Activated naive CD4-positive, alpha-beta T cell treated with anti-CD3 and anti-CD28 coated beads for 36 hours (primary cell): ENCODE measurements at regions not wholly inside any gene's neighbourhood (a gene's known extent, or its start where the extent isn't known, plus 50 kb on each side); places are given as distances from the start of the nearest gene placed in this dataset.

ENCODE experiments used
- CTCF ChIA-PET: fragments of 350-600 bp; sonication (Branson Sonifier 250); formaldehyde crosslinking; loops from one replicate; lab custom pipeline; 2021; ENCODE audit warnings: antibody characterized with exemption; lab: Charles Lee
- DNase-seq: peaks from one replicate; pipeline ENCODE4 v3.0.0-alpha.2; 2020
- H3K27ac Mint-ChIP-seq: one replicate; pipeline ENCODE4 v1.8.0; 2021; ENCODE audit warnings: mild to moderate bottlenecking, mixed read lengths
- H3K27me3 Mint-ChIP-seq: one replicate; pipeline ENCODE4 v1.8.0; 2021; ENCODE audit warnings: low read depth, mixed read lengths
- H3K36me3 Mint-ChIP-seq: one replicate; pipeline ENCODE4 v1.8.0; 2021; ENCODE audit warnings: low read depth, mixed read lengths
- H3K4me1 Mint-ChIP-seq: one replicate; pipeline ENCODE4 v1.8.0; 2021; ENCODE audit warnings: low read depth, mixed read lengths
- H3K4me3 Mint-ChIP-seq: one replicate; pipeline ENCODE4 v1.8.0; 2021; ENCODE audit warnings: mild to moderate bottlenecking, moderate library complexity, mixed read lengths
- H3K9me3 Mint-ChIP-seq: one replicate; pipeline ENCODE4 v1.8.0; 2021; ENCODE audit warnings: mixed read lengths
- intact Hi-C: fragments of 100-400 bp; cut with micrococcal nuclease; formaldehyde crosslinking; loops from one replicate; pipeline ENCODE4 v1.15.1; 2023

DNA sequence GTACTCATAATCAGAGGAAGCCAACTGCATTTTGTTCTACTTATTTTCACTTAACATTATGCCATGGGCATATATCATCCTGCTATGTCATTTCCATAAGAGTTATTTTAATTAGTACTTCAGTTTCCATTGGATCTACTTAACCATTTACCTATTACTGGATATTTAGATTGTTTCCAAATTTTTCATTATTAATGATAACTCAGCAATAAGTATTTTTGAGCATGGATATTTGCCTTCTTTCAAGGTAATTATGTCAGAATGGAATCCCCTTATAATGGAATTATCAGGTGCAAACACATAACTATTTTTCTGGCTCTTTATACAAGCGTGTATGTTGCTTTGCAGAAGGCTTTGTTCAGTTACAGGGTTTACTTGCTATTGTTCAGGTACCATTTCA, 126.6 kb downstream of the RDH14 start:
- Mint-ChIP-seq H3K4me1 (no peaks in the 10 kb centered on the region), H3K27me3 (peaks cover 9% of the 10 kb centered on the region), H3K36me3 (no peaks in the 10 kb centered on the region), H3K9me3 (no peaks in the 10 kb centered on the region), H3K27ac (no peak overlapping the region), H3K4me3 (no peak overlapping the region)
- intact Hi-C loops = loop anchor here (2.0 to 10.0 kb wide), 2 partner anchors 311 to 929 kb away; no protein-coding TSS in a partner anchor
- no peak for DNase-seq
- CTCF ChIA-PET = no interaction called here

DNA sequence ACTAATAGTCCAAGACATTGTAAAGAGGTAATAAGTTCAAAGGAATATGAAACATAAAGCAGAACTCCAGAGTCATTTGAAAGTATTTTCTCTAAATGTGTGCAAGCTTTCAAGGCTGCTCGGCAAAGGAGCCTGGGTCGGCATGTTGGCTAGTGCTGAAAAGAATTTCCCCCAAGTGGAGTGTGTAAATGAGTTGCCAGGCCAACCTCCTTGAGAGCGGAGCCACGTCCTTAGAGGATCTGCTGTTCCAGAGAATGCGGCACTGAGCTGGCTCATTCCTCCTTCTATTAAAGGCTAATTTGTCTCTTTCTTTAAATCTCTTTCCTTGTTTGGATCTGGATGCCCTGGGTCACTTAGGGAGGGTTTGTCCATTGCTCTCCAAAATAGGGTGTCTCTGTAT, 127.5 kb downstream of the RDH14 start:
- no peak for DNase-seq
- H3K4me3 Mint-ChIP-seq = no peak overlapping the region
- CTCF ChIA-PET = no interaction called here
- intact Hi-C loops = loop anchor here (10.0 kb wide), 1 partner anchor 312 kb away; no protein-coding TSS in a partner anchor
- H3K36me3 Mint-ChIP-seq = no peaks in the 10 kb centered on the region
- no peaks in the 10 kb centered on the region for H3K9me3 Mint-ChIP-seq
- no peaks in the 10 kb centered on the region for H3K4me1 Mint-ChIP-seq
- no peak overlapping the region for H3K27ac Mint-ChIP-seq
- H3K27me3 Mint-ChIP-seq = peaks cover 11% of the 10 kb centered on the region

GRCh38 chr2:18430996-18431748, 129.3 kb downstream of the RDH14 start:
- H3K27me3 Mint-ChIP-seq = peaks cover 16% of the 10 kb centered on the region
- intact Hi-C loops = loop anchor here (10.0 kb wide), 1 partner anchor 314 kb away; no protein-coding TSS in a partner anchor
- no peak overlapping the region for H3K4me3 Mint-ChIP-seq
- DNase-seq = no peak
- H3K27ac Mint-ChIP-seq = no peak overlapping the region
- CTCF ChIA-PET = no interaction called here
- no peaks in the 10 kb centered on the region for H3K4me1 Mint-ChIP-seq
- H3K36me3 Mint-ChIP-seq = no peaks in the 10 kb centered on the region
- H3K9me3 Mint-ChIP-seq = no peaks in the 10 kb centered on the region

- no peaks in the 10 kb centered on the region for H3K36me3 Mint-ChIP-seq
- no peaks in the 10 kb centered on the region for H3K9me3 Mint-ChIP-seq
Observed at GRCh38 chr2:18428516-18428915, 131.9 kb downstream of the RDH14 start.

DNA sequence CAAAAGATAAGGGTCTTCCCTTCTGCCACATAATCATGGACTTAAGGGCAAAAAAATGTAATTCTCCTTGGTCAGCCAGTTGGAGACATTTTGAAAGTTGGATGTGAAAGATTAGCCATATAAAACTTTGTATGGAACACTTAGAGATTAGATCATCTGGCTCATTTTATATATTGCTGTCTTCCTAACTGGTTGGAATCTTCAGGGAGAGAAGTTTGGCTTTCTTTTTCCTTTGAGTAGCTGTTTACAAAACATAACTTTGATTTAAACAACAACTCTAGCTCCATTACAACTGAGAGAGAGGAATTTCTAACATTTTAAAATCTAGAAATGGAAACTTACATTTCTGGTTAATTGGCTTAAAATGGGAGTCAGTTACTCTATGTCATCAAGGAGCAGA, 132.7 kb downstream of the RDH14 start:
- no peaks in the 10 kb centered on the region for H3K4me1 Mint-ChIP-seq
- intact Hi-C loops = no loop called here
- H3K36me3 Mint-ChIP-seq = no peaks in the 10 kb centered on the region
- CTCF ChIA-PET = no interaction called here
- no peak overlapping the region for H3K27ac Mint-ChIP-seq
- no peaks in the 10 kb centered on the region for H3K9me3 Mint-ChIP-seq
- H3K4me3 Mint-ChIP-seq = no peak overlapping the region
- H3K27me3 Mint-ChIP-seq = peaks cover 19% of the 10 kb centered on the region
- DNase-seq = no peak

More at GRCh38 chr2:18428516-18428915, 131.9 kb downstream of the RDH14 start:
- Mint-ChIP-seq H3K27me3 (peaks cover 15% of the 10 kb centered on the region), H3K4me3 (no peak overlapping the region), H3K27ac (no peak overlapping the region), H3K4me1 (no peaks in the 10 kb centered on the region)
- no peak for DNase-seq
- intact Hi-C loops = no loop called here
- CTCF ChIA-PET = no interaction called here

DNA sequence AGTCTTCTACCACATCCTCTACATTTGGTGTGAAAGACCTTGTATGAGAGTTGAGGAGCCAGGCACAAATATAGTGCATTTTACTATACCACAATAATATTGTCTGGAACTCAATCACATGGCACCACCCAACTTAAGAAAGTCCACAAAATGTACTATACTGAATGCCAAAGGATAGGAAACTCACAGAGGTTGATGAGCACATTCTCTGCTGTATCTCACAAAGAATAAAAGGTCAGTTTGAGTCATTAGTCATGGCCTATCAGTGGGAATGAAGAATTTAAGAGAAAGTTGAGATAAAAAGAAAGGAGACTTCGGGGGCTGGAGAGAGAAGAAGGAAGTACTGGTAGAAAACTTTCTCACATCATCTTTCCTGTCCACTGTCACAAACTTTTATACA, 134.3 kb downstream of the RDH14 start:
- DNase-seq = no peak
- Mint-ChIP-seq H3K9me3 (no peaks in the 10 kb centered on the region), H3K36me3 (no peaks in the 10 kb centered on the region), H3K4me3 (no peak overlapping the region), H3K27ac (no peak overlapping the region), H3K27me3 (peaks cover 19% of the 10 kb centered on the region), H3K4me1 (no peaks in the 10 kb centered on the region)
- intact Hi-C loops = no loop called here
- CTCF ChIA-PET = no interaction called here

GRCh38 chr2:18425210-18425703, 135.2 kb downstream of the RDH14 start:
- no peak overlapping the region for H3K4me3 Mint-ChIP-seq
- no peaks in the 10 kb centered on the region for H3K4me1 Mint-ChIP-seq
- H3K9me3 Mint-ChIP-seq = no peaks in the 10 kb centered on the region
- peaks cover 22% of the 10 kb centered on the region for H3K27me3 Mint-ChIP-seq
- CTCF ChIA-PET = interaction anchor here (0.5 to 1.4 kb wide), 3 partner anchors 10 to 467 kb away, joined by 3 read pairs; no protein-coding TSS in a partner anchor
- intact Hi-C loops = no loop called here
- no peak for DNase-seq
- H3K27ac Mint-ChIP-seq = no peak overlapping the region
- no peaks in the 10 kb centered on the region for H3K36me3 Mint-ChIP-seq

DNA sequence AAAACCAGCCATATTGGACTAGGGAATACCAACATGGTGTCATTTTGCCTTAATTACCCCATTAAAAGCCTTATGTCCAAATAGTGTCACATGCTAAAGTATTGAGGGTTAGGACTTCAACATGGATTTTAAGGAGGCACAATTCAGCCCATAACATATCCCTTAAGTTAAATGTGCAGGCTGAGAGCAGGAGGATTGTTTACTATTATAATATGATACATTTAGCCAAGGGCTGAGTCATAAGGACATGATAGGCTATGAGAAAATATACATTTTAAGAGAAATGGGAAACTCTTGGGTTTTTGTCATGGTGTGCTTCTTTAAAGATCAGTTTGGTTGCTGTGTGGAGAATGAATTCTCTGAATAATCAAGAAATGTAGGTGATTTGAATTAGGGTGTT, 136.8 kb downstream of the RDH14 start:
- Mint-ChIP-seq H3K4me1 (no peaks in the 10 kb centered on the region), H3K27ac (no peak overlapping the region), H3K27me3 (peaks cover 21% of the 10 kb centered on the region), H3K36me3 (no peaks in the 10 kb centered on the region), H3K9me3 (no peaks in the 10 kb centered on the region), H3K4me3 (no peak overlapping the region)
- intact Hi-C loops = no loop called here
- DNase-seq = no peak
- CTCF ChIA-PET = interaction anchor here (1.4 kb wide), 1 partner anchor 8 kb away, joined by 3 read pairs; no protein-coding TSS in a partner anchor

- H3K9me3 Mint-ChIP-seq = no peaks in the 10 kb centered on the region
- H3K4me3 Mint-ChIP-seq = no peak overlapping the region
- no peak for DNase-seq
- H3K27me3 Mint-ChIP-seq = peaks cover 21% of the 10 kb centered on the region
- no peaks in the 10 kb centered on the region for H3K36me3 Mint-ChIP-seq
- CTCF ChIA-PET = no interaction called here
- no peak overlapping the region for H3K27ac Mint-ChIP-seq
- intact Hi-C loops = no loop called here
- H3K4me1 Mint-ChIP-seq = no peaks in the 10 kb centered on the region
Observed at GRCh38 chr2:18422432-18423165, 137.9 kb downstream of the RDH14 start.

GRCh38 chr2:18413676-18414396, 146.6 kb downstream of the RDH14 start:
- Mint-ChIP-seq H3K36me3 (no peaks in the 10 kb centered on the region), H3K9me3 (no peaks in the 10 kb centered on the region), H3K27ac (no peak overlapping the region), H3K27me3 (peaks cover 5% of the 10 kb centered on the region), H3K4me3 (no peak overlapping the region), H3K4me1 (peaks cover 2% of the 10 kb centered on the region)
- DNase-seq = no peak
- CTCF ChIA-PET = interaction anchor here (1.3 kb wide), 1 partner anchor 9 kb away, joined by 3 read pairs; no protein-coding TSS in a partner anchor
- intact Hi-C loops = no loop called here

DNA sequence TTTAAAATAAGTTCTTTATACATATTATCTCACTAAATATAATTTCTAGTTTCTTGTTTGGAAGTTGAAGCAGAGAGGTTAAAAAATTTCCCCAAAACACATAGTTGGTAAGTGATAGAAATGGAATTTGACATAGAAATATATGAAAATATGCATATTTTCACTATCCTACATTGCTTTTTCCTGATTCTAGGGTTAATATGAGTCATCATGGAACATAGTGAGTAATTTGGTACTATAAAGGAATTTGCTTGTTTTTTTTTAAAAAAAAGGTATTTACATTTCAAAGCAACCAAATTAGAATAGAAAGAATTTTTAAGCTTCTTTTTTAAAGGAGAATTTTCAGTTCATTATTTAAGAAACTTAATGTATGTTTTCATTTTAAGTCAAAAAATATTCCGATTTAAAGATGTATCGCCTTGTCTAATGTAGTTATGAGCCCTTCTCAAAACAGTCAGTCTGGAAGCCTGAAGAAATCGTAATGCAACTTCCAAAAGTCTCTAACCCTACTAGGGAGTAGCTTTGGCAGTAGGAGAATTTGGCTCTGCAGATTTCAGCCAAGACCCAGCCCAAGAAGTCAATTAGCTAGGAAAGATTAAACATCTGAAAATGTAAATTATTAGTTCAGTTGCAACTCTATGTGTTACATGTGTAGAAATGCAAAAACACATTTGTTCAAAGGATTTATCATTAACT, 147.3 kb downstream of the RDH14 start:
- Mint-ChIP-seq H3K9me3 (no peaks in the 10 kb centered on the region), H3K27me3 (peaks cover 5% of the 10 kb centered on the region), H3K27ac (no peak overlapping the region), H3K36me3 (no peaks in the 10 kb centered on the region), H3K4me1 (peaks cover 2% of the 10 kb centered on the region), H3K4me3 (no peak overlapping the region)
- CTCF ChIA-PET = interaction anchor here (0.6 to 1.3 kb wide), 2 partner anchors 9 to 23 kb away, joined by 3 read pairs; no protein-coding TSS in a partner anchor
- DNase-seq = no peak
- intact Hi-C loops = no loop called here
